Type B pancreatic cell (in vitro differentiated cells): ENCODE measurements at regions not wholly inside any gene's neighbourhood (a gene's known extent, or its start where the extent isn't known, plus 50 kb on each side); places are given as distances from the start of the nearest gene placed in this dataset.

ENCODE experiments used
- DNase-seq: peaks from one replicate; pipeline ENCODE4 v3.0.0; 2021; ENCODE audit warnings: mixed read lengths; ENCODE audit not compliant: unreplicated experiment; ENCODE audit errors: extremely low spot score
- H3K27ac Mint-ChIP-seq: 2 replicates; pipeline ENCODE4 v1.8.0; 2021; ENCODE audit warnings: mild to moderate bottlenecking, mixed read lengths
- H3K27me3 Mint-ChIP-seq: 2 replicates; pipeline ENCODE4 v1.8.0; 2021; ENCODE audit warnings: mixed read lengths
- H3K36me3 Mint-ChIP-seq: 2 replicates; pipeline ENCODE4 v1.8.0; 2021; ENCODE audit warnings: mixed read lengths
- H3K4me1 Mint-ChIP-seq: one replicate; pipeline ENCODE4 v1.8.0; 2021; ENCODE audit warnings: mixed read lengths; ENCODE audit not compliant: unreplicated experiment
- H3K4me3 Mint-ChIP-seq: 2 replicates; pipeline ENCODE4 v1.8.0; 2021; ENCODE audit warnings: mild to moderate bottlenecking, mixed read lengths
- H3K9me3 Mint-ChIP-seq: 2 replicates; pipeline ENCODE4 v1.8.0; 2021; ENCODE audit warnings: mixed read lengths
- TF ChIP-seq, protein P1 (sequence below): fragments of 200-600 bp; sonication (generic); conservative IDR thresholded peaks from 2 replicates; pipeline ENCODE4 v1.5.0; 2021; ENCODE audit warnings: antibody characterized with exemption, mild to moderate bottlenecking

GRCh38 chr6:6801635-6802218, 213.2 kb downstream of the LY86 start:
- TF ChIP-seq, protein P1, sequence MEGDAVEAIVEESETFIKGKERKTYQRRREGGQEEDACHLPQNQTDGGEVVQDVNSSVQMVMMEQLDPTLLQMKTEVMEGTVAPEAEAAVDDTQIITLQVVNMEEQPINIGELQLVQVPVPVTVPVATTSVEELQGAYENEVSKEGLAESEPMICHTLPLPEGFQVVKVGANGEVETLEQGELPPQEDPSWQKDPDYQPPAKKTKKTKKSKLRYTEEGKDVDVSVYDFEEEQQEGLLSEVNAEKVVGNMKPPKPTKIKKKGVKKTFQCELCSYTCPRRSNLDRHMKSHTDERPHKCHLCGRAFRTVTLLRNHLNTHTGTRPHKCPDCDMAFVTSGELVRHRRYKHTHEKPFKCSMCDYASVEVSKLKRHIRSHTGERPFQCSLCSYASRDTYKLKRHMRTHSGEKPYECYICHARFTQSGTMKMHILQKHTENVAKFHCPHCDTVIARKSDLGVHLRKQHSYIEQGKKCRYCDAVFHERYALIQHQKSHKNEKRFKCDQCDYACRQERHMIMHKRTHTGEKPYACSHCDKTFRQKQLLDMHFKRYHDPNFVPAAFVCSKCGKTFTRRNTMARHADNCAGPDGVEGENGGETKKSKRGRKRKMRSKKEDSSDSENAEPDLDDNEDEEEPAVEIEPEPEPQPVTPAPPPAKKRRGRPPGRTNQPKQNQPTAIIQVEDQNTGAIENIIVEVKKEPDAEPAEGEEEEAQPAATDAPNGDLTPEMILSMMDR, result no peak
- peaks cover 7% of the 10 kb centered on the region for H3K4me1 Mint-ChIP-seq
- peak overlapping the region; percentile 97 for H3K27ac Mint-ChIP-seq
- H3K27me3 Mint-ChIP-seq, result peaks cover 3% of the 10 kb centered on the region
- no peak overlapping the region for H3K4me3 Mint-ChIP-seq
- H3K36me3 Mint-ChIP-seq, result no peaks in the 10 kb centered on the region
- DNase-seq, result no peak
- no peaks in the 10 kb centered on the region for H3K9me3 Mint-ChIP-seq

GRCh38 chr6:6803180-6803977, 214.9 kb downstream of the LY86 start:
- TF ChIP-seq, protein P1, result no peak
- no peaks in the 10 kb centered on the region for H3K27me3 Mint-ChIP-seq
- H3K36me3 Mint-ChIP-seq, result no peaks in the 10 kb centered on the region
- H3K9me3 Mint-ChIP-seq, result no peaks in the 10 kb centered on the region
- peak overlapping the region; percentile 74 for H3K4me3 Mint-ChIP-seq
- DNase-seq, result no peak
- peak overlapping the region; percentile 97 for H3K27ac Mint-ChIP-seq
- H3K4me1 Mint-ChIP-seq, result peaks cover 10% of the 10 kb centered on the region

- H3K4me3 Mint-ChIP-seq, result no peak overlapping the region
- no peak for DNase-seq
- H3K27me3 Mint-ChIP-seq, result no peaks in the 10 kb centered on the region
- no peaks in the 10 kb centered on the region for H3K9me3 Mint-ChIP-seq
- peaks cover 6% of the 10 kb centered on the region for H3K4me1 Mint-ChIP-seq
- H3K36me3 Mint-ChIP-seq, result no peaks in the 10 kb centered on the region
- TF ChIP-seq, protein P1, result no peak
- H3K27ac Mint-ChIP-seq, result peak overlapping the region; percentile 97
Observed at GRCh38 chr6:6804843-6805615, 216.5 kb downstream of the LY86 start.

GRCh38 chr6:6806844-6807518, 218.5 kb downstream of the LY86 start:
- H3K9me3 Mint-ChIP-seq, result no peaks in the 10 kb centered on the region

DNA sequence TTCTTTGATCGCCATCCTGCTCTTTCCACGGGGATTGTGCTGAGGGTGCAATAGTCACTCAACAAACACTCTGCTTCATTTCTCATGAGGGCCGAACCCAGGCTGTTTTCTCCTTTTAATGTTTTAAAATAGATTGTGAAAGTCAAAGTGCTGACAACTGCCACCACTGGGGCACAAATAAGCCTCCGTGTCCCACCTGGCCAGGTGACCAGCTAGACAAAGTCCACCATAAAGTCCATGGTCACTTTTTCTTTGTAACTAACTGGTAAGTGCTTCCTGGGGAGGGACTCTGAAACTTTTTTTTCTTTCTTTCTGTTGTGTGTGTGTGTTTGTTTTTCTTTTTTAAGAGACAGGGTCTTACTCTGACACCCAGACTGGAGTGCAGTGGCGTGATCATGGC, 219.8 kb downstream of the LY86 start:
- Mint-ChIP-seq H3K36me3 (no peaks in the 10 kb centered on the region), H3K9me3 (no peaks in the 10 kb centered on the region), H3K27ac (no peak overlapping the region), H3K27me3 (no peaks in the 10 kb centered on the region), H3K4me1 (peaks cover 27% of the 10 kb centered on the region), H3K4me3 (no peak overlapping the region)
- no peak for DNase-seq
- TF ChIP-seq, protein P1, result no peak

More at GRCh38 chr6:6806844-6807518, 218.5 kb downstream of the LY86 start:
- peak overlapping the region; percentile 77 for H3K27ac Mint-ChIP-seq
- no peaks in the 10 kb centered on the region for H3K36me3 Mint-ChIP-seq
- no peak for DNase-seq
- peaks cover 22% of the 10 kb centered on the region for H3K4me1 Mint-ChIP-seq
- H3K27me3 Mint-ChIP-seq, result no peaks in the 10 kb centered on the region
- TF ChIP-seq, protein P1, result no peak
- H3K4me3 Mint-ChIP-seq, result no peak overlapping the region
